BLaER1 treated with 17β-estradiol and CSF1 and Interleukin-3, amounts not matched to agents 10 nM and 100 nM (cell line): ENCODE measurements at regions not wholly inside any gene's neighbourhood (a gene's known extent, or its start where the extent isn't known, plus 50 kb on each side); places are given as distances from the start of the nearest gene placed in this dataset.
"Not testable (repeated sequence)": the region's sequence is repeated elsewhere in the genome, so short reads cannot be mapped to it uniquely, and the experiment has no call there.

Experiments used
- H3K27ac ChIP-seq, 11 experiments: shearing (Covaris generic); formaldehyde crosslinking; 2 replicates each; pipeline ENCODE4 v1.8.1; 2022
- H3K27me3 ChIP-seq, 11 experiments: shearing (Covaris generic); formaldehyde crosslinking; 2 replicates each; pipeline ENCODE4 v1.8.1; 2022
- H3K36me3 ChIP-seq, 11 experiments: shearing (Covaris generic); formaldehyde crosslinking; 2 replicates each; pipeline ENCODE4 v1.8.1; 2022
- H3K4me1 ChIP-seq, 10 experiments: shearing (Covaris generic); formaldehyde crosslinking; 2 replicates each; pipeline ENCODE4 v1.8.1; 2022
- H3K4me2 ChIP-seq, 11 experiments: shearing (Covaris generic); formaldehyde crosslinking; 2 replicates each; pipeline ENCODE4 v1.8.1; 2022
- H3K4me3 ChIP-seq, 10 experiments: shearing (Covaris generic); formaldehyde crosslinking; 2 replicates each; pipeline ENCODE4 v1.8.1; 2022
- H3K9ac ChIP-seq, 11 experiments: shearing (Covaris generic); formaldehyde crosslinking; 2 replicates each; pipeline ENCODE4 v1.8.1; 2022
- H3K9me3 ChIP-seq, 11 experiments: shearing (Covaris generic); formaldehyde crosslinking; replicated peaks in 1 of 11; 2 replicates each; pipeline ENCODE4 v1.8.1; 2022
- H4K20me1 ChIP-seq, 11 experiments: shearing (Covaris generic); formaldehyde crosslinking; 2 replicates each; pipeline ENCODE4 v1.8.1; 2022
- Cebpa-rat ChIP-seq, 11 experiments: shearing (Covaris generic); IDR thresholded peaks; 2 replicates each; pipeline ENCODE4 v1.8.1; 2022

- TF ChIP-seq Cebpa-rat (IDR thresholded peaks at IDR 0.05), result no peak
- Histone ChIP-seq H4K20me1 (no peaks in the 10 kb centered on the region), H3K27me3 (no peaks in the 10 kb centered on the region), H3K4me2 (no peak overlapping the region), H3K9me3 (no peaks in the 10 kb centered on the region), H3K27ac (no peak overlapping the region), H3K9ac (no peak overlapping the region), H3K36me3 (no peaks in the 10 kb centered on the region), H3K4me3 (no peak overlapping the region), H3K4me1 (no peaks in the 10 kb centered on the region)
Measured at GRCh38 chr2:125254010-125254409, 1228.9 kb downstream of the CNTNAP5 start.

DNA sequence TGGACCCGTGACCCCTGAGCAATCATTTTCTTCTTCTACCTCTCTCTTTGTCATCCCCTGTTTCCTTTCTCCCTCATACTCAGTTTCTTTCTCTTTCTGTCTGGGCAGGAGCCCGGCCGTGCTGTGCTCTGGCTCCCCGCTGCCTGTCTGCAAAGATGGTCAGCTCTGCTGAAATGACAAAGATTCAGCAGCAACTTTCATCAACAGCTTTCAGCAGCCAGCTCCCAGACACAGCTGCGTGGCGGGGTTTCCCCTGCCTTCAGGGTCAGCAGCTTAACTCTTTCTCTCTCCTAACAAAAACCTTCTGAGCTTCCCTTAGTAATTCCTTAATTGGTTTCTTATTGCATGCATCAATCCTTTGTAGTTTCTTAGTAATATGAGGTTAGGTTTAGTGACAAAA is 1234.4 kb downstream of the CNTNAP5 start:
- TF ChIP-seq Cebpa-rat (IDR thresholded peaks at IDR 0.05), result no peak
- Histone ChIP-seq H3K4me2 (no peak overlapping the region), H3K9ac (no peak overlapping the region)

DNA sequence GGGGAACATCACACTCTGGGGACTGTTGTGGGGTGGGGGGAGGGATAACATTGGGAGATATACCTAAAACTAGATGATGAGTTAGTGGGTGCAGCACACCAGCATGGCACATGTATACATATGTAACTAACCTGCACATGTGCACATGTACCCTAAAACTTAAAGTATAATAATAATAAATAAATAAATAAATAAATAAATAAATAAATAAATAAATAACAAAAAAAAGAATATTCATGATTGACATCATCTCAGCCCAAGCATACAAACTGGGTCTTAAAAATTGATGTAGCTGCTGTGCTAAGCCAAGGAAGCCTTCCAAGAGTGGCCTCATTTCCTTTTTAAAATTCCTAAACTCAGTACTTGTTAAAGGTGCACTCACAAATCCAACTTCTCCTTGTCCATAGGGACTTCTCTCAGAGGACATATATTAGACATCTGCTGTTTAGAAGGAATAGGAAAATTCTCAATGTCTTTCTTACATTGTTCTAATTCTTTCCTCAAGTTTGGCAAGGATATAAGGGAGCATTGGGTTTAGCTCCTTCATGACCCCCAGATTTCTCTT is 1235.4 kb downstream of the CNTNAP5 start:
- not testable (repeated sequence) for H3K27me3 ChIP-seq, H3K9me3 ChIP-seq, H3K4me1 ChIP-seq, H3K4me3 ChIP-seq, H3K4me2 ChIP-seq, H3K36me3 ChIP-seq, H3K27ac ChIP-seq, H4K20me1 ChIP-seq, H3K9ac ChIP-seq

More for the DNA sequence above, 1234.4 kb downstream of the CNTNAP5 start:
- Histone ChIP-seq H3K4me1 (no peaks in the 10 kb centered on the region), H3K27ac (no peak overlapping the region), H3K27me3 (no peaks in the 10 kb centered on the region), H3K4me3 (no peak overlapping the region), H3K36me3 (no peaks in the 10 kb centered on the region), H4K20me1 (no peaks in the 10 kb centered on the region), H3K9me3 (no peaks in the 10 kb centered on the region)

DNA sequence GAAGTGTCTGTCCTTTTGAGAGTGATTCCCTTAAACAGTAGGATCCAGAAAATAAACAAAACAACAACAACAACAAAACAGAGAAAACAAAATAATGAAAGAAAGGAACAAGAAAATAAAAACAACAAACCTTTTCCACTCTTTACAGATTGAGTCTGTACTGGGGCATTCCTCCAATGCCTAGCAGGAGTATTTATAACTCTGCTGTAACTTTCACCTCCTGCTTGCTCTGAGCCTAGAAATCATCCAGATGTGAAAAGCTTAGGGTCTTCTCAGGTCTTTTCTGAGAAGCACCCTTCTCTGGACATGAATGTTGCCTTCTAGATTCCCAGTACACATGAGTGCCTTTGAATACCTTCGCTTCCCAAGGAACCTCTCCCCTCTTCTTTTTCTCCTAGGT is 1239.4 kb downstream of the CNTNAP5 start:
- H3K36me3 ChIP-seq, result no peaks in the 10 kb centered on the region
- H3K9ac ChIP-seq, result no peak overlapping the region
- no peaks in the 10 kb centered on the region for H3K9me3 ChIP-seq
- no peaks in the 10 kb centered on the region for H4K20me1 ChIP-seq
- H3K4me2 ChIP-seq, result no peak overlapping the region
- H3K4me3 ChIP-seq, result no peak overlapping the region
- TF ChIP-seq Cebpa-rat (IDR thresholded peaks at IDR 0.05), result no peak
- H3K4me1 ChIP-seq, result no peaks in the 10 kb centered on the region
- H3K27me3 ChIP-seq, result no peaks in the 10 kb centered on the region
- no peak overlapping the region for H3K27ac ChIP-seq

DNA sequence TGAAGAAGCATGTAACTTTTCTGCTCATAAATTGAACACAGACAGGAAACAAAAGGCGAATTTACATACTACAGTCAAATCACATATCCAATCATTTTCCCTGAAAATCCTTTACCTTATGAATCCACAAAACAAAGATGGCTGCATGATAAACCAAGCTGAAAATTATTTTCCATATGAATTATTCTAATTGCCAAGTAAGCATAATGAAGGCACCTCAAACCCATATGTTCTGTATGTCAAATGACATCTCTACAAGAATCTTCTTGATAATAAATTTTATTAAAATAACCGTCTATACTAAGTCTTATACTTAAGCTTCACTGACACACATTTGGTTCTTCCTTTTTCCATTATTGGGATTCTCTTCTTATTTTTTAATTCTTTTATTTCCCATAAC is 1242.6 kb downstream of the CNTNAP5 start:
- Histone ChIP-seq H3K4me1 (no peaks in the 10 kb centered on the region), H3K27ac (no peak overlapping the region), H3K4me3 (no peak overlapping the region), H3K4me2 (no peak overlapping the region), H3K27me3 (no peaks in the 10 kb centered on the region), H4K20me1 (no peaks in the 10 kb centered on the region), H3K9ac (no peak overlapping the region), H3K9me3 (no peaks in the 10 kb centered on the region), H3K36me3 (no peaks in the 10 kb centered on the region)
- TF ChIP-seq Cebpa-rat (IDR thresholded peaks at IDR 0.05), result no peak

DNA sequence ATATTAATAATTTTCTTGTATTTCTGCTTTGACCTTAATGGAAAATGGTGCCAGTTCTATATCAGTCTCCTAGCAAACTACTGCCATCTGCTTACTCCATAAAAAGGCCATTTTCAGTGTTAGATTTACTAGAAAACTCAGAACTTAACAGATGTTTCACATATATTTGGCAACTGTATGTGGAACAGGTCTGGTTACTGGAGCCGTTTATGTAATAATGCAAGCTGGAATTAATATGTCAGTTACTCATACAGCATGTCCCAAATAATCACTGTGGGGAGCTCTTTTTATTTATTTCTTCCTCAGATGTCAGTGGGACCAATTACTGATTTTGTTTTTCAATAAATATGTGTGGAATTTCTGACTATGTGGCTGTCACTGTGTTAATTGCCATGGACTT is 1247.6 kb downstream of the CNTNAP5 start:
- Histone ChIP-seq H3K4me1 (no peaks in the 10 kb centered on the region), H3K27me3 (no peaks in the 10 kb centered on the region), H3K27ac (no peak overlapping the region), H3K9ac (no peak overlapping the region), H3K4me2 (no peak overlapping the region), H3K36me3 (no peaks in the 10 kb centered on the region), H3K9me3 (no peaks in the 10 kb centered on the region), H3K4me3 (no peak overlapping the region), H4K20me1 (no peaks in the 10 kb centered on the region)
- TF ChIP-seq Cebpa-rat (IDR thresholded peaks at IDR 0.05), result no peak

- Histone ChIP-seq H3K4me2 (no peak overlapping the region), H3K27ac (no peak overlapping the region), H3K36me3 (no peaks in the 10 kb centered on the region), H3K4me3 (no peak overlapping the region), H3K27me3 (no peaks in the 10 kb centered on the region), H3K4me1 (no peaks in the 10 kb centered on the region), H3K9me3 (no peaks in the 10 kb centered on the region), H4K20me1 (no peaks in the 10 kb centered on the region), H3K9ac (no peak overlapping the region)
- no peak for TF ChIP-seq Cebpa-rat (IDR thresholded peaks at IDR 0.05)
Measured at GRCh38 chr2:125274718-125275117, 1249.6 kb downstream of the CNTNAP5 start.

- no peaks in the 10 kb centered on the region for H3K9me3 ChIP-seq
- no peak overlapping the region for H3K4me2 ChIP-seq
- no peak overlapping the region for H3K27ac ChIP-seq
- TF ChIP-seq Cebpa-rat (IDR thresholded peaks at IDR 0.05), result no peak
- no peaks in the 10 kb centered on the region for H3K4me1 ChIP-seq
- H3K4me3 ChIP-seq, result no peak overlapping the region
- H3K9ac ChIP-seq, result no peak overlapping the region
- no peaks in the 10 kb centered on the region for H3K27me3 ChIP-seq
- no peaks in the 10 kb centered on the region for H4K20me1 ChIP-seq
- no peaks in the 10 kb centered on the region for H3K36me3 ChIP-seq
Measured at GRCh38 chr2:125280265-125280664, 1255.2 kb downstream of the CNTNAP5 start.

GRCh38 chr2:125281242-125281641 is 1256.2 kb downstream of the CNTNAP5 start:
- H3K36me3 ChIP-seq, result no peaks in the 10 kb centered on the region
- no peaks in the 10 kb centered on the region for H3K27me3 ChIP-seq
- no peak overlapping the region for H3K27ac ChIP-seq
- H3K4me3 ChIP-seq, result no peak overlapping the region
- H3K4me2 ChIP-seq, result no peak overlapping the region
- no peaks in the 10 kb centered on the region for H4K20me1 ChIP-seq
- H3K9ac ChIP-seq, result no peak overlapping the region
- H3K4me1 ChIP-seq, result no peaks in the 10 kb centered on the region
- TF ChIP-seq Cebpa-rat (IDR thresholded peaks at IDR 0.05), result no peak
- no peaks in the 10 kb centered on the region for H3K9me3 ChIP-seq

GRCh38 chr2:125296742-125297141 is 1271.7 kb downstream of the CNTNAP5 start:
- Histone ChIP-seq H4K20me1 (no peaks in the 10 kb centered on the region), H3K9ac (no peak overlapping the region), H3K27ac (no peak overlapping the region), H3K27me3 (no peaks in the 10 kb centered on the region), H3K4me2 (no peak overlapping the region), H3K36me3 (no peaks in the 10 kb centered on the region), H3K4me1 (no peaks in the 10 kb centered on the region), H3K9me3 (no peaks in the 10 kb centered on the region), H3K4me3 (no peak overlapping the region)
- no peak for TF ChIP-seq Cebpa-rat (IDR thresholded peaks at IDR 0.05)
